ENCODE measurements at regions not wholly inside any gene's neighbourhood (a gene's known extent, or its start where the extent isn't known, plus 50 kb on each side); places are given as distances from the start of the nearest gene placed in this dataset.

- H3K4me1 ChIP-seq: no peaks in the 10 kb centered on the region
- DNase-seq: no peak
- no peaks in the 10 kb centered on the region for H3K36me3 ChIP-seq
- no peak overlapping the region for H3K27ac ChIP-seq
- H3K9me3 ChIP-seq: no peaks in the 10 kb centered on the region
- TF ChIP-seq CTCF (IDR thresholded peaks at IDR 0.05) (no peak), POLR2A (IDR thresholded peaks at IDR 0.05) (no peak)
- no peak overlapping the region for H3K4me3 ChIP-seq
- H3K27me3 ChIP-seq: no peaks in the 10 kb centered on the region
Observed at GRCh38 chrX:84932814-84933213, 70.9 kb upstream of the APOOL start.

GRCh38 chrX:84933956-84934556, 69.6 kb upstream of the APOOL start:
- Histone ChIP-seq H3K4me1 (no peaks in the 10 kb centered on the region), H3K9me3 (no peaks in the 10 kb centered on the region), H3K27ac (no peak overlapping the region), H3K4me3 (no peak overlapping the region), H3K27me3 (no peaks in the 10 kb centered on the region), H3K36me3 (no peaks in the 10 kb centered on the region)
- no peak for TF ChIP-seq POLR2A (IDR thresholded peaks at IDR 0.05)
- TF ChIP-seq CTCF (IDR thresholded peaks at IDR 0.05): no peak
- no peak for DNase-seq
